ENCODE measurements at regions not wholly inside any gene's neighbourhood (a gene's known extent, or its start where the extent isn't known, plus 50 kb on each side); places are given as distances from the start of the nearest gene placed in this dataset.

GRCh38 chr2:199136242-199136641 is 321.5 kb downstream of the SATB2 start:
- Histone ChIP-seq H3K27ac (ENCODE audit: extremely low read depth, low read depth, low read length) (no peak overlapping the region), H3K36me3 (ENCODE audit: control insufficient read depth in 2 of 2, insufficient read depth in 1 of 2, low read length in 2 of 2) (no peaks in the 10 kb centered on the region), H3K4me3 (ENCODE audit: low read depth, low read length) (no peak overlapping the region), H3K9me3 (ENCODE audit: control insufficient read depth, insufficient read depth, low read depth, low read length) (no peaks in the 10 kb centered on the region), H3K4me1 (ENCODE audit: control insufficient read depth, insufficient read depth, low read length) (no peaks in the 10 kb centered on the region)
- CTCF ChIA-PET = no interaction called here
- POLR2A ChIA-PET = no interaction called here
- TF ChIP-seq KLF10 (tag by site-specific recombination; IDR thresholded peaks at IDR 0.05) (no peak), ZSCAN4 (tag by site-specific recombination; IDR thresholded peaks at IDR 0.05) (no peak), ZBTB8A (tag by site-specific recombination; IDR thresholded peaks at IDR 0.05) (no peak), ZNF555 (tag by site-specific recombination; conservative IDR thresholded peaks at IDR 0.05) (no peak), BCL11B (tag by site-specific recombination; IDR thresholded peaks at IDR 0.05; ENCODE audit: low read depth) (no peak), ZNF248 (tag by site-specific recombination; IDR thresholded peaks at IDR 0.05) (no peak), ZFP37 (tag by site-specific recombination; IDR thresholded peaks at IDR 0.05) (no peak), ZNF211 (tag by site-specific recombination; IDR thresholded peaks at IDR 0.05; ENCODE audit: low read depth) (no peak), ZNF623 (tag by site-specific recombination; IDR thresholded peaks at IDR 0.05) (no peak), ZNF362 (tag by site-specific recombination; IDR thresholded peaks at IDR 0.05) (no peak), WT1 (tag by site-specific recombination; IDR thresholded peaks at IDR 0.05) (no peak), ZNF624 (tag by site-specific recombination; IDR thresholded peaks at IDR 0.05) (no peak), ZNF707 (tag by site-specific recombination; IDR thresholded peaks at IDR 0.05) (no peak), ZNF114 (tag by site-specific recombination; IDR thresholded peaks at IDR 0.05) (no peak), ZNF138 (tag by site-specific recombination; IDR thresholded peaks at IDR 0.05; ENCODE audit: borderline replicate concordance) (no peak), KLF7 (tag by site-specific recombination; IDR thresholded peaks at IDR 0.05; ENCODE audit: borderline replicate concordance) (no peak), BCL6B (tag by site-specific recombination; IDR thresholded peaks at IDR 0.05) (no peak)

- no peaks in the 10 kb centered on the region for H3K9me3 ChIP-seq (ENCODE audit: control insufficient read depth, insufficient read depth, low read depth, low read length)
- no peaks in the 10 kb centered on the region for H3K36me3 ChIP-seq (ENCODE audit: control insufficient read depth in 2 of 2, insufficient read depth in 1 of 2, low read length in 2 of 2)
- ChIA-PET POLR2A (no interaction called here), CTCF (no interaction called here)
- H3K4me3 ChIP-seq (ENCODE audit: low read depth, low read length) = no peak overlapping the region
- no peaks in the 10 kb centered on the region for H3K4me1 ChIP-seq (ENCODE audit: control insufficient read depth, insufficient read depth, low read length)
- no peak overlapping the region for H3K27ac ChIP-seq (ENCODE audit: extremely low read depth, low read depth, low read length)
- no peak for TF ChIP-seq ZNF280C (tag by site-specific recombination; IDR thresholded peaks at IDR 0.05)
- TF ChIP-seq ZNF48 (tag by site-specific recombination; IDR thresholded peaks at IDR 0.05) = no peak
- no peak for TF ChIP-seq MEIS1 (CRISPR knock-in tag; IDR thresholded peaks at IDR 0.05; ENCODE audit: borderline replicate concordance)
- no peak for TF ChIP-seq SP2 (tag by site-specific recombination; IDR thresholded peaks at IDR 0.05)
- no peak for TF ChIP-seq CTCF (tag by site-specific recombination; IDR thresholded peaks at IDR 0.05)
- no peak for TF ChIP-seq ZNF660 (tag by site-specific recombination; IDR thresholded peaks at IDR 0.05)
- no peak for TF ChIP-seq ZNF398 (tag by site-specific recombination; IDR thresholded peaks at IDR 0.05)
- TF ChIP-seq ZNF777 (tag by site-specific recombination; IDR thresholded peaks at IDR 0.05; ENCODE audit: borderline replicate concordance) = no peak
- TF ChIP-seq SCRT1 (tag by site-specific recombination; IDR thresholded peaks at IDR 0.05; ENCODE audit: borderline replicate concordance) = no peak
Measured at GRCh38 chr2:199131876-199132275, 325.9 kb downstream of the SATB2 start.
